ENCODE measurements at regions not wholly inside any gene's neighbourhood (a gene's known extent, or its start where the extent isn't known, plus 50 kb on each side); places are given as distances from the start of the nearest gene placed in this dataset.
A peak's percentile ranks its signal among the peaks of the same experiment; 100 is the strongest.
"Not testable (repeated sequence)": the region's sequence is repeated elsewhere in the genome, so short reads cannot be mapped to it uniquely, and the experiment has no call there.

DNA sequence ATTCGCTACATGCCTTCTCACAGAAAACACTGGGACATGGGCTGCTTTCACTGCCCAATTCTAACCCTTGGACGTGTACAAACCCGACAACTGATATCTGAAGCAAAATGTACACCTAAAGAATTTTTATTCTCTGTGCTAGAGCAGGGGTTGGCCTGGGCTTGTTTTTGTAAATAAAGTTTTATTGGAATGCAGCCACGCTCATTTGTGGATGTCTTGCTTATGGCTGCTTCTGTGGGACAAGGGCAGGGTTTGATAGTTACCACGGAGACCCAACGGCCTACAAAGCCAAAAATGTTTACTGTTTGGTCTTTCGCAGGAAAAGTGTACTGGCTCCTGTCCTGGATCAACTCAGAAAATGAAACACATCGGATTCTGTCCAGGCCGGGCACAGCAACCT, 58.1 kb upstream of the APCDD1L start:
- no peak for ATAC-seq
- TF ChIP-seq GLIS3 (CRISPR knock-in tag; IDR thresholded peaks at IDR 0.05) (no peak), ARNTL (CRISPR knock-in tag; IDR thresholded peaks at IDR 0.05; ENCODE audit: borderline replicate concordance, low read depth) (no peak), ZFP30 (CRISPR knock-in tag; IDR thresholded peaks at IDR 0.05) (no peak)
- TF ChIP-seq, protein P1, sequence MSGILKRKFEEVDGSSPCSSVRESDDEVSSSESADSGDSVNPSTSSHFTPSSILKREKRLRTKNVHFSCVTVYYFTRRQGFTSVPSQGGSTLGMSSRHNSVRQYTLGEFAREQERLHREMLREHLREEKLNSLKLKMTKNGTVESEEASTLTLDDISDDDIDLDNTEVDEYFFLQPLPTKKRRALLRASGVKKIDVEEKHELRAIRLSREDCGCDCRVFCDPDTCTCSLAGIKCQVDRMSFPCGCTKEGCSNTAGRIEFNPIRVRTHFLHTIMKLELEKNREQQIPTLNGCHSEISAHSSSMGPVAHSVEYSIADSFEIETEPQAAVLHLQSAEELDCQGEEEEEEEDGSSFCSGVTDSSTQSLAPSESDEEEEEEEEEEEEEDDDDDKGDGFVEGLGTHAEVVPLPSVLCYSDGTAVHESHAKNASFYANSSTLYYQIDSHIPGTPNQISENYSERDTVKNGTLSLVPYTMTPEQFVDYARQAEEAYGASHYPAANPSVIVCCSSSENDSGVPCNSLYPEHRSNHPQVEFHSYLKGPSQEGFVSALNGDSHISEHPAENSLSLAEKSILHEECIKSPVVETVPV (CRISPR knock-in tag; IDR thresholded peaks at IDR 0.05): no peak
- TF ChIP-seq, protein P2, sequence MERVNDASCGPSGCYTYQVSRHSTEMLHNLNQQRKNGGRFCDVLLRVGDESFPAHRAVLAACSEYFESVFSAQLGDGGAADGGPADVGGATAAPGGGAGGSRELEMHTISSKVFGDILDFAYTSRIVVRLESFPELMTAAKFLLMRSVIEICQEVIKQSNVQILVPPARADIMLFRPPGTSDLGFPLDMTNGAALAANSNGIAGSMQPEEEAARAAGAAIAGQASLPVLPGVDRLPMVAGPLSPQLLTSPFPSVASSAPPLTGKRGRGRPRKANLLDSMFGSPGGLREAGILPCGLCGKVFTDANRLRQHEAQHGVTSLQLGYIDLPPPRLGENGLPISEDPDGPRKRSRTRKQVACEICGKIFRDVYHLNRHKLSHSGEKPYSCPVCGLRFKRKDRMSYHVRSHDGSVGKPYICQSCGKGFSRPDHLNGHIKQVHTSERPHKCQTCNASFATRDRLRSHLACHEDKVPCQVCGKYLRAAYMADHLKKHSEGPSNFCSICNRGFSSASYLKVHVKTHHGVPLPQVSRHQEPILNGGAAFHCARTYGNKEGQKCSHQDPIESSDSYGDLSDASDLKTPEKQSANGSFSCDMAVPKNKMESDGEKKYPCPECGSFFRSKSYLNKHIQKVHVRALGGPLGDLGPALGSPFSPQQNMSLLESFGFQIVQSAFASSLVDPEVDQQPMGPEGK (CRISPR knock-in tag; IDR thresholded peaks at IDR 0.05; ENCODE audit: borderline replicate concordance): no peak

DNA sequence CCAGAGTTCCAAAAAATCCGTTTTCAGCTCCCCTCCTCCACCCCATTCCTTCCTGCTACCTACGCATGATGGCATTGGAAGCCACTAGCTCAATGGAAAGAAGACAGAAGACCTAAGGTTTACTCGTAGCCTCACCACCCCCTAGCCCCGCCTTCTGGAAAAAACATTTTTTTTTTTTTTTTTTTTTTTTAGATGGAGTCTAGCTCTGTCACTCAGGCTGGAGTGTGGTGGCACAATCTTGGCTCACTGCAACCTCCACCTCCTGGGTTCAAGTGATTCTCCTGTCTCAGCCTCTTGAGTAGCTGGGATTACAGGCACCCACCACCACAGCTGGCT, 57.2 kb upstream of the APCDD1L start:
- ATAC-seq: not testable (repeated sequence)

DNA sequence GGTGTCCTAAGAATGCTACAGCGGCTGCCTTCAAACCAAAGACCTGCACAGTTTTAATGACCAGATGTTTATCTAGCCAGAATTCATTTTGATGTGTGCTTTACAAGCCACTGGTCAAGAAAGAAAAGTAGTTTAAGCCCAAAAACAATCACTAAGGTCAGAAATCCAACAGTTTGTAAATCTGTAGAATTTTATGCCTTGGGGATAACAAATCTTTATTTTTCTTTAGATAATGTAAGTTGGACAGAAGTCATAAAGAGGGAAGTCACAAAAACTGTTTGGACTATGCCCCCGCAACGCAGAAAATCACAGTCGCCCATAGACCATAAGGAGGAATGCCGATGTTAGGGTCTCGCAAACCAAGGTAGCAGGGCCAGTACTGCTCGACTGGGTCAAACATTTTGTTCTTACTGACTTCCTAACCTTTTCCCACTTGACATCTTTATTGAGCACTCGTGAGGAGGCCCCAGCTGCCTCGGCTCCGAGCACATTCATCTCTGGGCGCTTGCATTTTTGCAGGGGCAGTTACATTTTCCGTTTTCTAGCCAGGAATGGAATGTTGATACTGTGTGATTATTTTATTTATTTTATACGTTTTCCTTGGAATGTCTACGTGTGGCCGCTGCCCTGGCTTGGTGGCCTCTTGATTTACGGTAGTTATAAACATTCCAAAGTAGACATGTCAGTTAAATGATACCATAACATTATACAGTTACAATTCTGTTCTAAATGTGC, 56.7 kb upstream of the APCDD1L start:
- TF ChIP-seq ISL1 (CRISPR knock-in tag; IDR thresholded peaks at IDR 0.05): peak; percentile 63
- TF ChIP-seq, protein P1 (CRISPR knock-in tag; IDR thresholded peaks at IDR 0.05): no peak
- ATAC-seq: peak; percentile 77

DNA sequence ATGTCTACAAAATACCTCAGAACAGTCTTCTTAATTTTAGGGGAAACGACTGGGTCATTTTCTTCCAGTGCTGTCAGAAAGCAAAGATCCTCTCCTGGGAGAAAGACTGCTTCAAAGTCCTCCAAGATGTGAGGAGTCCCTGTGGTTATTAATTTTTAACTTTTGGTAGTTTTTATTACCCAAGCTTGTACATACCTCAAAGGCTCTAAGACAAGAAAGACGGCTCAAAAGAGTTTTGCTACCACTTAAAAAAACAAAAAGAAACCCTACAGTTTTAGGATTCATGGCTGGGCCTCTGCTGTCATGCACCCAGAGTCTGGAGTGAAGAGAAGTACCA, 56.1 kb upstream of the APCDD1L start:
- peak; percentile 45; the same call in 2 of the 3 replicates for ATAC-seq
- TF ChIP-seq TOX (CRISPR knock-in tag; IDR thresholded peaks at IDR 0.05; ENCODE audit: borderline replicate concordance) (no peak), CSDC2 (CRISPR knock-in tag; IDR thresholded peaks at IDR 0.05) (no peak), ZNF70 (CRISPR knock-in tag; IDR thresholded peaks at IDR 0.05) (no peak), SNAI2 (CRISPR knock-in tag; IDR thresholded peaks at IDR 0.05) (no peak), ZNF8 (CRISPR knock-in tag; IDR thresholded peaks at IDR 0.05) (no peak), ARNTL (CRISPR knock-in tag; IDR thresholded peaks at IDR 0.05; ENCODE audit: borderline replicate concordance, low read depth) (no peak), ESRRG (CRISPR knock-in tag; IDR thresholded peaks at IDR 0.05) (no peak), ZFP30 (CRISPR knock-in tag; IDR thresholded peaks at IDR 0.05) (no peak), TCF4 (CRISPR knock-in tag; IDR thresholded peaks at IDR 0.05; ENCODE audit: borderline replicate concordance) (no peak), RARB (CRISPR knock-in tag; IDR thresholded peaks at IDR 0.05) (no peak), ZC3H10 (CRISPR knock-in tag; IDR thresholded peaks at IDR 0.05) (no peak), GLIS3 (CRISPR knock-in tag; IDR thresholded peaks at IDR 0.05) (no peak), ZFP3 (CRISPR knock-in tag; IDR thresholded peaks at IDR 0.05) (no peak)
- TF ChIP-seq, protein P3, sequence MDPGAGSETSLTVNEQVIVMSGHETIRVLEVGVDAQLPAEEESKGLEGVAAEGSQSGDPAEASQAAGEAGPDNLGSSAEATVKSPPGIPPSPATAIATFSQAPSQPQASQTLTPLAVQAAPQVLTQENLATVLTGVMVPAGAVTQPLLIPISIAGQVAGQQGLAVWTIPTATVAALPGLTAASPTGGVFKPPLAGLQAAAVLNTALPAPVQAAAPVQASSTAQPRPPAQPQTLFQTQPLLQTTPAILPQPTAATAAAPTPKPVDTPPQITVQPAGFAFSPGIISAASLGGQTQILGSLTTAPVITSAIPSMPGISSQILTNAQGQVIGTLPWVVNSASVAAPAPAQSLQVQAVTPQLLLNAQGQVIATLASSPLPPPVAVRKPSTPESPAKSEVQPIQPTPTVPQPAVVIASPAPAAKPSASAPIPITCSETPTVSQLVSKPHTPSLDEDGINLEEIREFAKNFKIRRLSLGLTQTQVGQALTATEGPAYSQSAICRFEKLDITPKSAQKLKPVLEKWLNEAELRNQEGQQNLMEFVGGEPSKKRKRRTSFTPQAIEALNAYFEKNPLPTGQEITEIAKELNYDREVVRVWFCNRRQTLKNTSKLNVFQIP (CRISPR knock-in tag; IDR thresholded peaks at IDR 0.05; ENCODE audit: borderline replicate concordance, low read depth): no peak
- TF ChIP-seq, protein P4, sequence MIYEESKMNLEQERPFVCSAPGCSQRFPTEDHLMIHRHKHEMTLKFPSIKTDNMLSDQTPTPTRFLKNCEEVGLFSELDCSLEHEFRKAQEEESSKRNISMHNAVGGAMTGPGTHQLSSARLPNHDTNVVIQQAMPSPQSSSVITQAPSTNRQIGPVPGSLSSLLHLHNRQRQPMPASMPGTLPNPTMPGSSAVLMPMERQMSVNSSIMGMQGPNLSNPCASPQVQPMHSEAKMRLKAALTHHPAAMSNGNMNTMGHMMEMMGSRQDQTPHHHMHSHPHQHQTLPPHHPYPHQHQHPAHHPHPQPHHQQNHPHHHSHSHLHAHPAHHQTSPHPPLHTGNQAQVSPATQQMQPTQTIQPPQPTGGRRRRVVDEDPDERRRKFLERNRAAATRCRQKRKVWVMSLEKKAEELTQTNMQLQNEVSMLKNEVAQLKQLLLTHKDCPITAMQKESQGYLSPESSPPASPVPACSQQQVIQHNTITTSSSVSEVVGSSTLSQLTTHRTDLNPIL (CRISPR knock-in tag; IDR thresholded peaks at IDR 0.05; ENCODE audit: low read depth): no peak
- TF ChIP-seq, protein P1 (CRISPR knock-in tag; IDR thresholded peaks at IDR 0.05): no peak
